Skin epidermis (tissue), 12 donors: ENCODE measurements at regions not wholly inside any gene's neighbourhood (a gene's known extent, or its start where the extent isn't known, plus 50 kb on each side); places are given as distances from the start of the nearest gene placed in this dataset.

ENCODE experiments used
- H3K27ac ChIP-seq, 21 experiments: fragments of 200-600 bp; sonication (generic) in 11 of 21; one replicate each; pipeline ENCODE4 v1.5.0; 2020; ENCODE audit warnings: mild to moderate bottlenecking in 3 of 21, inconsistent platforms in 2 of 21, moderate library complexity in 2 of 21
- H3K4me3 ChIP-seq, 7 experiments: fragments of 200-600 bp; sonication (generic) in 2 of 7; one replicate each; pipeline ENCODE4 v1.5.0; 2020; ENCODE audit warnings: inconsistent platforms in 2 of 7, mild to moderate bottlenecking in 2 of 7, moderate library complexity in 1 of 7

- no peak overlapping the region for H3K27ac ChIP-seq
- no peak overlapping the region for H3K4me3 ChIP-seq
These were observed 595.4 kb upstream of the RIOK2 start for GRCh38 chr5:97778451-97778850.

DNA sequence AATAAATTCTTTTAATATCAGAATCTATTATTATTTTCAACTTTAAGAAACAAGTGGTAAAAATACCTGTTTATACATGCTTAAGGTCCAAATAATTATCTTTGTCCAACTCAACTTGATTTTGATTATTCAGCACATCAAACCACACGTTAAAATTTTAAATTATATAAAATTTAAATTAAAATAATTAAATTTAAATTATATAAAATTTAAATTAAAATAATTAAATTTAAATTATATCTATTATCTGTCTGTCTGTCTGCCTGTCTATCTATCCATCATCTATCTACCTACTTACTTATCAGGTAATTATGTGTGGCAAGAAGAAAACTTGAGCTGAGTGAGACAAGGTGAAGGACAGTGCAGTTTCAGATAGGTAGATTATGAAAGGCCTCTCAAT lies 605.3 kb upstream of the RIOK2 start:
- H3K27ac ChIP-seq: no peak overlapping the region
- H3K4me3 ChIP-seq: no peak overlapping the region

- Histone ChIP-seq H3K27ac (no peak overlapping the region), H3K4me3 (no peak overlapping the region)
These were observed 615.0 kb upstream of the RIOK2 start for GRCh38 chr5:97797994-97798451.

DNA sequence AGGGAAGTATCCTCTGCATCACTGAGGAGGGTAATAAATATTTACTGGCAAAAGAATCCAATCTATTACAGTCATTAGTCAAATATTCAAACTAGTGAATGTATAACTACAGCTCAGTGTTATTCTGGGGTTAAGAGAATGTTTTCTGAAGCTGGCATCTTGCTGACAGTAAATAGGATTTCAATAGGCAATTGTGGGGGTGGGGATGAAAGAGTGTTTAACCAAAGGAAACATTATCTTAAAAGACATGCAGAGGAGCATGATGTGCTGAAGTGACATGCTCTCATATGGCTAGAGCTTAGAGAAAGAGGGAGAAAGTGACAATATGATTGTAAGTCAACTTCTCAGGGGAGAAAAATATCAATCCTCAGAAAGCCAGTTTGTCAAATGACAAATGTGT lies 618.4 kb upstream of the RIOK2 start:
- no peak overlapping the region for H3K27ac ChIP-seq
- no peak overlapping the region for H3K4me3 ChIP-seq

DNA sequence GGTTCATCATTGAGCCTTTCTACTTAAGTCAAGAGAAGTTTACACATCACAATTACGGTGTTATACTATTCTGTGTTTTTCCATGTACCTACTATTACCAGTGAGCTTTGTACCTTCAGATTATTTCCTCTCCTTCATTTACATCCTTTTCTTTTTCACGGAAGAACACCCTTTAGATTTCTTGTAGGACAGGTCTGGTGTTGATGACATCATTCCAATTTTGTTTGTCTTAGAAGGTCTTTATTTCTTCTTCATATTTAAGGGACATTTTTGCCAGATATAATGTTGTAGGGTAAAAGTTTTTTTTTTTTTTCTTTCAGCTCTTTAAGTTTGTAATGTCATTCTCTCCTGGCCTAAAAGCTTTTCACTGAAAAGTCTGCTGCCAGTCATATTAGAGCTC lies 637.1 kb upstream of the RIOK2 start:
- Histone ChIP-seq H3K4me3 (no peak overlapping the region), H3K27ac (no peak overlapping the region)

GRCh38 chr5:97832645-97833296 lies 649.7 kb upstream of the RIOK2 start:
- Histone ChIP-seq H3K4me3 (no peak overlapping the region), H3K27ac (no peak overlapping the region)

DNA sequence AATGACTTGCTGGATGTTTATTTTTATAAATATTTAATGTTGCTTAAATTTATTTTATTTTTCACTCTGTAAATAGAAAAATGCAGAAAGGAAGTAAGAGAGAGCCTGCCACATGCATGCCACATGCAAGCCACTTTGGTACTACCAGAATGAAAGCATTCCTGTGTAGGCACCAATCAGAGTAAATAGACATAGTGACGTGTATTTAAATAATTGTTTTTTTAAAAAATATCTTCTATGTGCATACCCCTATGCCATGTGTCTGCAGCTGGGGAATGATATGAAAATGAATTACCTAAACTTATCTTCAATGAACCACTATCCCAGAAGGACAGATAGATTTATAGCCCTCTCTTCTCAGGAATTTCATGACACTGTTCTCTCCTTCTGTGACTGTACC lies 651.5 kb upstream of the RIOK2 start:
- Histone ChIP-seq H3K27ac (no peak overlapping the region), H3K4me3 (no peak overlapping the region)

GRCh38 chr5:97835112-97835511 lies 652.1 kb upstream of the RIOK2 start:
- H3K27ac ChIP-seq: no peak overlapping the region
- no peak overlapping the region for H3K4me3 ChIP-seq

DNA sequence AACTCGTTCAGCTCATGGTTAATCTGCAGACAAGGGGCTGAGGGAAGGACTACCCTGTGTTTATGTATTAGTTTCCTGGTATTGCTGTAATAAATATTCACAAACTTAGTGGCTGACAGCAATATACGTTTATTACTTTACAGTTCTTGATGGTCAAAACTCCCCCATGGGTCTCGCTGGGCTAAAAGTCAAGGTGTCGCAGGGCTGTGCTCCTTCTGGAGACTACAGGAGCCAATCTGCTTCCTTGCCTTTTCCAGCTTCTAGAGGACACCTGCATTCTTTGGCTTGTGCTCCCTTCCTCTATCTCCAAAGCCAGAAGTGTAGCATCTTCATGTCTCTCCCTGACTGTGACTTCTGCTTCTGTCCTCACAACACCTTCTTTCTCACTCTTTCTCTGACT lies 653.8 kb upstream of the RIOK2 start:
- H3K27ac ChIP-seq: no peak overlapping the region
- H3K4me3 ChIP-seq: no peak overlapping the region

- Histone ChIP-seq H3K27ac (no peak overlapping the region), H3K4me3 (no peak overlapping the region)
These were observed 655.2 kb upstream of the RIOK2 start for GRCh38 chr5:97838214-97838613.

DNA sequence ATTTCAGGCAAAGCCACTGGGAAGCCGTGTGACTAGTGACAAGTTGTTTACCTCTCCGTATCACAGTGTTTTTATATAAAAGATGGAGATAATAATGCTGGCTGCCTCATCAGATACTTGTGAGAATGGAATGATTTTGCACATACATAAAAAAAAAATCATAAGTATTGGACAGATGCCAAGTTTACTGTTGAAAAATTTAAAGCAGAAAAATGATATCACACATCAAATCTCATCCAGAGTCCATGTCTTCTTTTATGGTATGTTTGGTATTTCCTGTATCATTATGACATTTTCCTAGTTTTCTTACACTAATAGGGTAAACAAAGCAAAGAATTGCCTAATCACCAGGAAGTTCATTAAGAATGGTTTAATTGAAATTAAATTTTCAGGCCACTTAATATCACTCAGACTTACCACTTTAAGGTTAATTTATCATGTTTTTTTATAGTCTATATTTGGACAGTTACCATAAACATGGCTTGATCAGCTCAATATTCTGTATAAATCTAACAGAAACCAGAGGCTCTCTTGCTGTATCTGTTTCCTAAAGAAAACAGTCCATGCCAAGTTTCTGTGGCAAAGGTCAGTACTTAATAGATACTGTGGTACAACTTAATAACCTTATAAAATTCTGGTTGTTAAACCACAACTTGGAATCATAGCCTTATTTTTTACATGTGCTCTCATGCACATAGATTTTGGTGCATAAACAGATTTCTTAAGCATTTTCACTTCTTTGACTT lies 656.5 kb upstream of the RIOK2 start:
- Histone ChIP-seq H3K4me3 (no peak overlapping the region), H3K27ac (no peak overlapping the region)

DNA sequence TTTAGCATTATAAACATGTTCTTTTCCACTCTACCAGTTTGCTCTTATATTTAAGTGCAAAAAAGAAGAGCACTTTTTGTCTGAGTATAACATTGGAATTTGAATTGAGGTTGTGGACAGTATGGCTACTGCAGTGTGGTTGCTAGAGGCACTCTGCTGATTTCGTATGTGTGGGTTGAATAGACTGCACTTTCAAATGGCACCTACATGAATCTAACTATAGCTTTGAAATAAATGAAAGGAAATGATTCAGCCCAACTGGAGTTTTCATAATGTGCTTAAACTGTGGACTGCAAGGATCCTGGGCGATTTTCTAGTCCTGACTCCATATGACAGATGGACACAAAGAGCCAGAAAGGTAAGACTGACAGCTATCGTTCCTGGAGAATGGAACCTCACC lies 657.6 kb upstream of the RIOK2 start:
- no peak overlapping the region for H3K4me3 ChIP-seq
- no peak overlapping the region for H3K27ac ChIP-seq

DNA sequence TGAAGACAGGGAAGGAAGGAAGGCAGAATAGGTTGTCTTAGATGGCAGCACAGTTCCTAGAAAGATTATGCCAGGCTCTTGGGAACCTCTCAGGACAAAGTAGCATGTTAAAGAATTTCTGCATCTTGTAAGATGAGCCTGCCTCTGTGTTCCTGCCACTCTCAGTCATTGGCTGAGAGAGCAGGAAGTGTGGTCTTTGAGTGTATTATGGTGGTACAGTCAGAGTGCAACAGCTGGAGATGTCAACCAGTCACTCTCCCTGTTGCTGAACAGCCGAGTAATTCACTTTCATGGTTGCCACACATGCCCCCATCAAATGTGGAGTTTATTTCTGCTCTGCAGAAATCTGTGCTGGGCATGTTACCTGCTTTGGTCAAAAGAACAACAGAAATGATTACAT lies 659.6 kb upstream of the RIOK2 start:
- Histone ChIP-seq H3K27ac (no peak overlapping the region), H3K4me3 (no peak overlapping the region)

DNA sequence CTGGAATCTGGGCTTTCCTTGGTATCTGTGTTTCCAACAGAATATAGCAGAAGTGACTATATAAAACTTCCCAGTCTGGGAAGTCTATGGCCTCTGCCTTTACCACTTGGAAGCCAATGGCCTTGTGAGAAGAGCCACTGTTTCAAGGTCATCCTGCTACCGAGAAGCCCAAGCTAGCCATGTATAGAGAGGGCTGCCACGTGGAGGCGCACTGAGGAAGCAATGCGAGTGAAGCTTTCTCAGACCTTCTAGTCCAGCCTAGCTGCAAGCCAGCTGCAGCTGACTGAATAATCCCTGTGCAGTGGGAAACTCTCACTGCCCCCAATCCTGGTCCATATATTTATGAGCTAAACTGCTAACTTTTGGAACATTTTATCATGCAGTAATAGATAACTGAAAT lies 661.8 kb upstream of the RIOK2 start:
- H3K27ac ChIP-seq: no peak overlapping the region
- H3K4me3 ChIP-seq: no peak overlapping the region

- no peak overlapping the region for H3K27ac ChIP-seq
These were observed 663.6 kb upstream of the RIOK2 start for GRCh38 chr5:97846643-97847042.

GRCh38 chr5:97847920-97848631 lies 665.0 kb upstream of the RIOK2 start:
- Histone ChIP-seq H3K27ac (no peak overlapping the region), H3K4me3 (no peak overlapping the region)

More at GRCh38 chr5:97846643-97847042, 663.6 kb upstream of the RIOK2 start:
- no peak overlapping the region for H3K4me3 ChIP-seq

DNA sequence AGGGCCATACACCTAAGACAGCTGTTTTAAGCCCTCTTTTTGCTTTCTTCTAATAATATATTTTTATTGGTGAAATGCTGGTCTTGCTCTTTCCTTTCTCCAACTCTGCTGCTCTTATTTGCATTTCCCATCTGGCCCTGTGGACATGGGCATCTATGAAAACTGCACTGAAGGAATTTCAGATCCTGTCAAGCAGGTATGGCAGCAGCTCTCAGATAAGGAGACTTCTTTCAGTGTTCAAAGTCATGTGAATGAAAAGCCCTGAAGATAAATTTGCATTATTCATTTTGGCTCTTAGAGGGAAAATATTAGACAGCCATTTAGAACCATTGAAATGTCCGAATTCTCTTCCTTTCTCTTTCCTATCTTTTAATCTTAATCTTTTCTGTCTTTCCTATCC lies 668.0 kb upstream of the RIOK2 start:
- Histone ChIP-seq H3K27ac (no peak overlapping the region), H3K4me3 (no peak overlapping the region)

DNA sequence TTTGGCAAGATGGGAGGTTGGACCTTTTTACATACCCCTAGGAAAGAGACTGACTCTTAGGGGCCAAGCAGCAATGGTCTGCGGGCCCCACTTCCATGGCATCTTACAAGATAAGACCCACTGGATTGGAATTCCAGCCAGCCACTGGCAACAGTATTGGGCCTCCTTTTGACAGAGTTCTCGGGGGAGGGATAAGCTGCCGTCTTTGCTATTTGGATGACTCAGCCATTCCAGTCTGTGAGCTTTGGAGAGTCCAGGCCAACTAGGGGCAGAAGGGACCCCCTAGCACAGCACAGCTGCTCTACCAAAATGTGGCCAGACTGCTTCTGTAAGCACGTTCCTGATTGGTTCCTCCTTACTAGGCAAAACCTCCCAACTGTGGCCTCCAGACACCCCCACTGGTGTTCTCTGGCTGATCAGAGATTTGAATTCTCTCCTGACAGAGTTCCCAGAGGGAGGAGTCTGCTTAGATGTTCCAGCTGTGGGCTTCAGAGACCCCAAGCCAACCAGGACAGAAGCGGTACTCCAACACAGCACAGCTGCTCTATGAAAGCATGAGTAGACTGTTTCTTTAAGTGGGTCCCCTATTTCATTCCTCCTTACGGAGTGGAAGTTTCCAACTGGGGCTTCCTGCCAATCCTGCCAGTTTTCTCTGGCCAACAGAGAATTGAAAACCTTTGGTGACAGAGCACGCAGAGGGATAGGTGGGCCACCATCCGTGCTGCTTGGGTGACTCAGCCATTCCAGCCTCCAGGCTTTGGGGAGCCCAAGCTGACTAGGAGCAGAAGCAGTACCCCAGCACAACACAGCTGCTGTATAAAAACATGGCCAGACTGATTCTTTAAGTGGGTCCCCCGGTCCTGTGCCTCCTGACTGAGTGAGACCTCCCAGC lies 672.1 kb upstream of the RIOK2 start:
- no peak overlapping the region for H3K27ac ChIP-seq
- no peak overlapping the region for H3K4me3 ChIP-seq

DNA sequence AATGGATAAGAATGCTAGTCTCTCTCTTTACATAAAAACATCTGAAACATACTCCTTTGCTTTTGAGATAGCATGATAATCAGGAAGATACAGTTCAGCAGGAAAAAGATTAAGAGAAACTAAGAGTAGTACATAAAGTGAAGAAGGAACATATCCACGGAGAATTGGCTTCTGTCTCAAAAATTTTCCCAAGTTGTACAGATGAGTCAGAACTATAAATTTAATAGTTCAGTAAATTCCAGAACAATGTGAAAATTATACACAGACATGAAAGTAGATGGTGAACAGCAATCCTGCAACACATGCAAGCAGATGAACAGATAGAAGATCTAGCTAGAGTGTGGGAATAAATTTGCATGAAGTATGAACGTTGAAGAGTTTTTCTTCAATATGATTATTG lies 691.4 kb upstream of the RIOK2 start:
- Histone ChIP-seq H3K4me3 (no peak overlapping the region), H3K27ac (no peak overlapping the region)

GRCh38 chr5:97876272-97876671 lies 693.2 kb upstream of the RIOK2 start:
- no peak overlapping the region for H3K4me3 ChIP-seq

More at GRCh38 chr5:97876272-97876671, 693.2 kb upstream of the RIOK2 start:
- no peak overlapping the region for H3K27ac ChIP-seq
